GM18858 (cell line): ENCODE measurements at regions not wholly inside any gene's neighbourhood (a gene's known extent, or its start where the extent isn't known, plus 50 kb on each side); places are given as distances from the start of the nearest gene placed in this dataset.
A peak's percentile ranks its signal among the peaks of the same experiment; 100 is the strongest.

Experiments used
- ATAC-seq: cut with Tn5 transposase; IDR thresholded peaks from one replicate; pipeline ENCODE4 v1.9.1; 2021; ENCODE audit not compliant: unreplicated experiment

DNA sequence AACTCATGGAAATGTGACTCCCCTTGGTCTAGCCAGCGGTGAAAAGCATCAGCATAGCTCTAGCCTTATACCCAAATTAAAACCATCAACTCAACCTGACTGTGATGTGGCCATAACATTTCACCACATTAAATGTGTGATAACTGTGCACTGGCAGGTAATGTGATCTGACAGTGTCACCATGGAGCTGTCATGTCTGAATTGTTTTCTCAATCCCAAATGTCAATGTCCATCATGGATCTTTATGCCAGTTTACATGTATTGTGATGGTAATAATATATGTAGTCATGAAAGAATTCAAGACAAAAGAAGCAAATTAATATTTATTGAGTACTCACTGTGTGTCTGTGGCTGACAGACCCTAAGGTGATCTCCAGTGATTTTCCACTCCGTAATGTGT is 213.4 kb upstream of the EOMES start:
- no peak for ATAC-seq

DNA sequence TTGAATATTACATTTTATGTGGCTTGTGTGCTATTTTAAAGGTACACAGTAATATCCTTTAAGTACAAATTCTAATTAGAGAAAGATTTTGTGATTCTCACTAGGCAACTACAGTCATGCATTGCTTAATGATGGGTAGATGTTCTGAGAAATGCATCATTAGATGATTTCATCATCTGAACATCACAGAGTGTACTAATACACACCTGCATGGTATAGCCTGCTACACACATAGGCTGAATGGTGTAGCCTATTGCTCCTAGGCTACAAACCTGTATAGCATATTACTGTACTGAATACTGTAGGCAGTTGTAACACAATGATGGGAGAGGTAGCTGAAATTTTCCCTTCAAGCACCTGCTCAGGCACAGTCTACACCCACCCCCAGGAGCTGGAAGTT is 217.4 kb upstream of the EOMES start:
- ATAC-seq = no peak

DNA sequence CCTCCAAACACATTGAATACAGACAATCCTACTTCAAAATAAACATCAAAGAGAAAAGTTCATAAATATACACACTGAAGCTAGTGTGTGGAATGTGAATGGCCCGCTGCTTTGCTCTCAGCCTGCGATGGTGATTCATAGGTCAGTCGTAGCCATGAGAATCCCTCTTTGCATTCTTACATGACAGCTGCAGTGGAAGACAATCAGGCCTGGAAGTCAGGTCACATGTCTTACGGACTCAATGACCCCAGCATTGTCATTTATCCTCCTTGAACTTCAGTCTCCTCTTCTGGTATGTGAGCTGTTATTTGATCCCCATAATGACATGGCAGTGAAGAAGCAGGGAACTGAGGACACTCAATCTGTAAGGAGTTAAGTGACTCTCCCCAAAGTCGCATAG is 217.8 kb upstream of the EOMES start:
- no peak for ATAC-seq

DNA sequence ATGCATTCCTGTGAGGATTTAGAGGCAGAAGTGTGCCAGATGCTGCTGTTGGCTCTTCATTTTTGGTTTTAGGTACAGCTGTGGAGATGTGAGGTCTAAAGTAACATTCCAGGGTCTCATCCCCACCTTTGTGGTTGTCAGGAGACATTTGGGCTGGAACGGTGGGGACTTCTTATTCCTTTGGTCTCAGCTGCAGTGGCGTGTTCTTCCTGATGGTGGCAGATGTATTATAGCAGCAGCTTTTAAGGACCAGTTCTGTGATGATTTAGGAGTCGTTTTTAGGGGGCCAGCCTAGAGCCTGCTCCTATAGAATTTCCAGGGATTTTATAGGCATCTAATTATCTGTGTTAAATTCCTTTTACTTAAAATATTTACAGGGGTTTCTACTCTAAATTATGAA is 221.0 kb upstream of the EOMES start:
- no peak for ATAC-seq

DNA sequence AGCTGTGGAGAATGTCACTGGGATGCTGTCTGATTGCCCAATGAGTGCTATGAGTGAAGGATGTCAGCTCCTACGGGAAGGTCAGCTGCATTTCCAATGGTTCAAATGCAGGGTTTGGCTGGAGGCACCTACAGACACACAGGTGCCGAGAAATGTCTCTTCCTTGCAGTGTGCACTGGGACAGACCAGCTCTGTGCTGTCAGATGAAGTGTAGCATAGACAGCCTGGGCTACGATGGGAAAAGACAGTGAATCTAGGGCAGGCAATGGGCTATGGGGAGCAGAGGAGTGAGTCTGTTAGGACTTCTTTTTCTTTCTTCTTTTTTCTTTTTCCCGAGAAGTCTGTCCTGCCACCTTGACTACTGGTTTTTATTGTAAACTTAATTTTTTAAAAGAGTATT is 223.1 kb upstream of the EOMES start:
- ATAC-seq = no peak

DNA sequence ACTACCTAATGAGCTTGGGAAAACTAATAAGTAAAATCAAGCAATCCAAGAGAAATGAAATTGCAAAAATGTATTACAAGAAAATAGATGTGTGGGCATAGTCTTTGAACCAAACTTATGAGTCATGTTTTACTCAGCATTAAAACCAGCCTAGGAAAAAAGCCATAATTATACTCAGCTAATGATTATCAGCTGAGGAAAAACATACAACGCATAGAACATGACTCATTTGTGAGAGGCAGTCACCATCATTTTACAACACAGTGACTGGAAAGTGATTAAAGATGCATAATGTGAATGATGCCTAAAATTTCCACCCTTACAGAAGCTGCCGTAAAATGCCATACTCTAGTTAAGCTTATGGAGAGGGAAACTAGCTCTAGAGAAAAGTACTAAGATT is 238.0 kb upstream of the EOMES start:
- ATAC-seq = no peak

DNA sequence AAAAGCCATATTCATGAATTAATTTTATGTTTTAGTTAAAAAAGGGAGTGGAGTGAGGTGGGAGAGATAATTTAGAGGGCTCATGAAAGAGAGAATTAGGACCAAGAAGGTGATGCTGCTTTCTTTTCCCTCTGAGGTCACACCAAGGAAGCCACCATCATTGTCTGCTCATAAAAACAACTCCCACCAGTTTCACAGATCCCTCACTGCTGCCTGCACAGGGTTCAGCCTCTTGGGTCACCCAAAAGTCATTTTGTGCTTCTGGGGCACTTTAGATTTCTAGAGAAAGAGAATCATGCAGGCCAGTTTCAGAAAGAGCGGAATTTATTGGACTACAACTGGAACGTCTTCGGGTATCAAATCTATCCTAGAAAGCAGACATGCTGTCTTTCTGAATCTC is 241.4 kb upstream of the EOMES start:
- no peak for ATAC-seq

DNA sequence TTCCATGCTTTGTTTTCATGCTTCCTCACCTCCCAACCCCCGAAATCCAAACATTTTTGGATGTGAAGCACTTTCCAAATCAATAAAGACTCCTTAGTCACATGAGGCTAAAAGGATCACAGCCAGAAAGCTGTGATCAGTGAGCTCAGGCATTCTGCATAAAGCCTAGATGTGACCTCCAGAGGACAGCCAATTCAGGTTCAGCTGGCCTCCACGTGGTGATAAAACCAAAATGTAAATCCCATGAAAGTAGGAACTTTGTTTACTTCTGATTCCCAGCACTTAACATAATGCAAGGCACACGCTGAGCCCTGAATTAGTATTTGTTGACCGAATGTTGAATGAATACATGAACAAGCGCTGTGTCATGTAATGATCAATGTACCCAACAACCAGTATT is 249.5 kb upstream of the EOMES start:
- no peak for ATAC-seq

DNA sequence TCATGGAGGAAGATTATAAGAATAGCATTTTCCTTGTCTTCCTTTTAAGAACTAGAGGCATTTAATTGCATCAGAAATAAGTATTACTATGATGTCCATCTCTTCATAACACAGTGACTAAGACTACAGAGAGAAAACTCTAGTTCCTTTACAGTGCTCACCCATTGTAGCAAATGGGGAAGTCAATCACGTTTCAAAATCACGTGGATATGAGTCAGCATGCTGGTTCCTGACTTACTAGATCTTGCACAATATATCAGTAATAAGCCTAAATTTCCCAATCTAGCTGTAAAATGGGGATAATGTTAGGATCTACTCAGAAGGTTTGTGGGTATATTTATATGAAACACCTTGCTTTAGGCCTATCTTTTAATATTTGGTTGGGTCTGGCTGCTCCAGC is 254.8 kb upstream of the EOMES start:
- ATAC-seq = peak; percentile 68

DNA sequence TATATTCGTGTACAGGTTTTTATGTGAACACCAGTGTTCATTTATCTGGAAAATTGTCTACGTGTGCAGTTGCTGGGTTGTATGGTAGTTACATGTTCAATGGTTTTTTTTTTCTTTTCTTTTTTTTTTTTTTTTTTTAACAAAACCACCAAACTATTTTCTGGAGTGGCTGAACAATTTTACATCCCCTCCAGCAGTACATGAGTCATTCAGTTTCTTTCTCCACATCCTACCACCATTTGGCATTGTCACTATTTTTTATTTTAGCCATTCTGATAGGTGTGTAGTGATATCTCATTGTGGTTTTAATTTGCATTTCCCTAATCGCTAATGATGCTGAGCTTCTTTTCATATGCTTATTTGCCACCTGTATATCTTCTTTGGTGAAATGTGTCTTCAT is 256.3 kb upstream of the EOMES start:
- no peak for ATAC-seq

DNA sequence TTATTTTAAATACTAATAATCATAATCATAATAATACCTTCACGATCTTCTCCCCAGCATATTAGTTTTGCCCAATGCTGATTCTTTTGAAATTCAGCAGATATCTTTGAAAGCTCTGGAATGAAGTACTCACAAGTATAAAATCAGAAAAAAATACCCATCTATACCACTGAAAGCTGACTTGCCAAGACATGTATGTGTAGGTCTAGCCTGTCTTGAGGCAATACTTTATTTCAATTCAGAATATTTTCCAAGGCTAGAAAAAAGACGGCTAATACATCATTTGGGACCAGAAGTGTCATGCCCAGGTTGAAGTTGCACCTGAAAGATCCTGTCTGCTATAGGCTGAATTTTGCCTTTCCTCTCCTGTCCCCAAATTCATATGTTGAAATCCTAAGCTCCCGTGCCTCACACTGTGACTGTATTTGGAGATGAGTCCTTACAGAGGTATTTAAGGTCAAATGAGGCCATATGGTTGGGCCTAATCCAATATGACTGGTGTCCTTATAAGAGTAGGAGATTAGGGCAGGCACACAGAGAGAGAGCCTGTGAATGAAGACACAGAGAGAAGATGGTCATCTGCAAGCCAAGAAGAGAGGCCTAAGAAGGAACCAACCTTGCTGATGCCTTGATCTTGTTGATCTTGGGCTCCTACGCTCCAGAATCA is 255.9 kb upstream of the CMC1 start:
- ATAC-seq = no peak

DNA sequence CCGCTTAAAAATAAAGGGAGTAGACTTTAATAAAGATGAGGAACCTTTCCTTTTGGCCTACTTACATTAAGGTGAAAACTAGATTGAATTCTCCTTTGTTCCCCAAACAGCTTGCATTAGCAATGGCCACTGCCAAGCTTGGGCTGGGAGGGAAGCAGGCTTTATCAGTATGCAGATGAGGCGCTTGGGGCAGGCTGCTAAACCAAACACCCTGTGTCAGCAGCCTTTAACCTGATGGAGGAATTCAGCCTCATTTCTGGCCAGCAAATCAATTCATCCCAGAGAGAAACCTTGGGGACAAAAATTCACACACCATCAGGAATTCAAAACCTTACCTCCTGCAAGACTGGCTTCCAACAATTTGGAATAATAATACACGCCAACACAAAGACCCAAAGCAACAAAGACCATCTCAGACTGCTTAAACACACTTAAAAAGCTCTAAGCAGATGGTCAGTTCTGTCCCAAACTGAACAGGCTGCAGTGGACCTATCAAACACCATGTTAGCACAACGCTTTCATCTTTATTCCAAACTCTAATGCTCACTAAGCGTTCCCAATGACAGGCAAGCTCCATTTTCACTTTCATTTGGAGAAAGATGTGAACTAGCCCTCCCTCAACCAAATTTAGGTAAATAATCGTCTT is 255.1 kb upstream of the CMC1 start:
- no peak for ATAC-seq

DNA sequence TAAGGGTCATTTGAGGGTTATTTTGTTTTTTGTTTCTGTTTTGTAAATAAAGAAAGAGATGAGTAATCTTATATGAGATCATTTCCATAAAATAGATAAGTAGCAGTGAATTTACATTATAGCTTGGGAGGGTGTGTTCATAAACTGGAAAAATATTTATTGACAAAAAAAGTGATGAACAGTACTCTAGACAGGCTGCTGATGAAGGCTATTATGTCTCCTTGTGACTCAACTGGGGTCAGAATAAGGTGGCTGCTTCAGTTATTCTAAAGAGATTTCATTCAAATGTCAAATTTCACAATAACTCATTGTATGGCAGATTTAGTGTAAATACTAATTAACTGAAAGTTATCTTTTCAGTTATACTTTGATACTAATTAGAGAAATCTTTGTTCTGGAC is 251.1 kb upstream of the CMC1 start:
- ATAC-seq = no peak

DNA sequence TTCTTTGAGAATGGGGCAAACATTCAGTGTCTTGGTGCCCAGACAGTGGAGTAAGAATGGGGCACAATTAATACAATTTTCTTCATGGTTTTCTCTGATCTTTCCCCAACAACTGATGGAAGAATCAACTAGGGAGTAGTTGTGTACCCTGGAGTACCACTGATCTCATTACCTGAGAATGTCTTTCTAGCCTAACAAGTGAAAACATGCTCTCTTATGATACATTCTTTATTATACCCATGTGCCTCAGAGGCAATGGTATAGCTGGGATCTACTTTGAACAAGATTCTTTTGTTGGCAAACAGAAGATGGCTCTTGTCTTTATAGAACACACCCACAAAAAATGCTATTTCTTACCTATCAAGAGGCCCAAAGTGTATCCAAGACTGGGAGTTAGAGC is 250.6 kb upstream of the CMC1 start:
- ATAC-seq = no peak

DNA sequence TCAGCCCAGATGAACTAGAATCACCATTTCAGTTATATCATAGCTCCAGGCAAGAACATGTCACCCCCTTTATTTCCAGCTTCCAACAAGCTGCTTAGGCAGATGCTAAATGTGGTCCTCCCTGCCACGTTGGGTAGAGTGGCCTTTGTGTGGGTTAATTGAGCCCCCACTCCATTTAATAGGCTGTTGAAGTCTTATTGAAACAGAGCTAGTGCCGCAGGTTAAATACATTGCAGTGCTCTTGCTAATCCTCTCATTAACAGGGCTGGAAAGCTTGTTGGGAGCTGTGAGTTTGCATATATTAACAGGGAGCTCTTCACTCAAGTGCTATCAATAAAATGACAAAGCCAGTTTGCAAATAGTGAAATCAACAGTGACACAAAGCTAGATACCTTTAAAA is 248.4 kb upstream of the CMC1 start:
- no peak for ATAC-seq

DNA sequence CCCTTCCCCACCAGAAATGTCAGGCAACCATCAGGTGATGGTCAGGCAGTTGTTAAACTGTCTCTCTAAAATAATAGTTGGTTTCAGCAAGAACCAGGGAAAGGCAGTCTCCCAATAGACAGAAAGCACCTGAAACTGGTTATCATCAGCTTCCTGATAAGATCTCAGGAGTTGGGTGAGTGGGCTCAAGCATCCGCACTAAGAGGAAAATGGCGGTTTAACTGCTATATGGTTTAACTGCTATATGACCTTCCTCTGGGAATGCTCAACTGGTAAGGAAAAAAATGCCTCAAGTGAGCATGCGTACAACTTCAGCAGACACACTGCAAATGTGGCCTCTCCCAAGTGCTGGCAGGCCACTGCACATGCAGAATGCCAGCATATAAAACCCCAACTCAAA is 240.8 kb upstream of the CMC1 start:
- ATAC-seq = no peak

DNA sequence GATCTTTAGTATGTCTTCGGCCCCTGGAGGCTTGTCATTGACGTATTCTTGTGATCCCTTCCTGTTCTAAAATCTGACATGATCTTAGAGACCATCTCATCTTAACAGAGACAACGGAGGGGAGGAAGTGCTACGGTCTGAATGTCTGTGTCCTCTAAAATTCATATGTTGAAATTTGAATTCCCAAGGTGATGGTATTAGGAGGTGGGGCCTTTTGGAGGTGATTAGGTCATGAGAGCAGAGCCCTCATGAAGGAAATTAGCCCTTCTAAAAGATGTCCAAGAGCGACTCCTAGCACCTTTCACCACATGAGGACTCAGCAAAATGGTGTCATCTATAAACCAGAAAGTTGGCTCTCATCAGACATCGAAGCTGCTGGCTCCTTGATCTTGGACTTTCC is 233.2 kb upstream of the CMC1 start:
- ATAC-seq = no peak

DNA sequence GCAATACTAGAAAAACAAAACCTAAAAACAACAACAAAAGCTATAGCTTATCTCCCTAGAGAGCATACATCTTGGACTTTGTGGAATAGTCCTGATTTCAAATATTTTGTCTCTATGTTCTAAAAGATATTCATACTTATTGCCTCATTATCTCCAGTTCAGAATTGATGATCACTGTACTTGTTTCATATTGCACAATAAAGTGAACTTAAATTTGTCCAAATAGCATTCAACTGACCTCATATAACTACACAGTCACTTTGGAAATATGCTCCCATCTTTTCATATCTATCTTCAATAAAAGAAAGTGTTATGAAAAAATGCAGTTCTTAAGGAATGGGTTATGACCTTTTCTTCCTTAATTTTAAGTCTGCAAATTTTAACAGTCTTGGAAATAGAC is 228.6 kb upstream of the CMC1 start:
- no peak for ATAC-seq

DNA sequence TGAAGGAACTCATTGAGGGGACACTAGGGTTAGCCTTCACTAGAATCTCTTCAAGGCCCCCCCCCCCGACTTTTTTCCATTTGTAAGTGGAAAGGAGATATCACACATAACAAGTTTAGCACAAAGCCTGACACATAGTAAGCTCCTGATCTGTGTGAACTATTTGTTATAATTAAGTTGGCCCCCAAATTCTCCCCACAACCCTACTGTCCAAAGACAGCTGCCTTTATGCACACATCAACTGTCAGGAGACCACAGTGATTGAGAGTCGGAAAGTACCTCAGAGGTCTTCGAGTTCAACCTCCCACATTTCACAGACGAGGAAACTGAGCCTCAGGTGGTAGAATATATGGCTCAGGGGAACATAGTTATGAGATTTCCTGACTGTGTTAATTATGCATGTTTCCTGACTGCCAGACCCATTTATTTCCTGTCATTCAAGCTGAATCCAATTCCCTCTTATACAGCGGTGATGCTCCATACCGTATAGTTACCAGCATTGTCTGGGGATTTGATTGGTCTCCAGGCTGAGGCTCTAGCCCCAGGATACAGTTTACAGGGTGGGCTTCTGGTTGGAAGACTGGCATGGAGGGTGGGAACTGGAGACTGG is 227.4 kb upstream of the CMC1 start:
- no peak for ATAC-seq

DNA sequence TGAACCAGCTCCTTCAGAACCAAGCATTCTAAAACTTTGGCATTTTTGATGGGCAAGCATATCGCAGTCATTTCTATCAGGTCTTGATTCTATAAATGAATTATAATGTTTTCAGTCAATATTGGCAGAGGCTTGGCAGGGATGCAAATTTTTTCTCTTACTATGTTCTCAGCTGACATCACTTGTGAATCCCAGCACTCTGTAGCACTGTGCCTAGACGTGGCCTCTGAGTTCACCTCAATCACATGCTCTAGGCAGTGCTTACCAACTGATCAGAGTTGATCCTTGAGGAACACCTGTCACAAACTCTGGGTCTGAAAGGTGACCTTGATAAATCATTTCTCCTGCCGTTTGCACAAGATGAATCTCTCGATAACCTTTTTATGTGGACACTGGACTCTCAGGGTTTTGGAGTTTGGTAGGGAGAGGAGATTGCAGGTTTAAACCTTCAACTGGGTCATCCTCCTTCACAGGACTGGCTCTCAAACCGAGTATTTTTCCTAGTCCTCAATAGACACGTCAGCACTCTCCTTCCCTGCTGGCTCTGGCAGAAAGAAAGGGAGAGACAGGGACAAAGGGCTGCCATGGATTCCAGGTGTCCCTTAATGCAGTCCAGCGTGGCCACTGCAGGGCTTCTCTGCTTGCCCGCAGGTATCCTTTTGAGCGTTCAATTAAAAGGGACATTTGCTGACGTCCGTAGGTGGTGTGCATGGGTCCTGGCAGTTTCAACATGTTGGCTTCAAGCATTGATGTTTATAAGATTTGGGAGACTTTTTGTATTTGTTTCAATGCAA is 222.3 kb upstream of the CMC1 start:
- no peak for ATAC-seq

DNA sequence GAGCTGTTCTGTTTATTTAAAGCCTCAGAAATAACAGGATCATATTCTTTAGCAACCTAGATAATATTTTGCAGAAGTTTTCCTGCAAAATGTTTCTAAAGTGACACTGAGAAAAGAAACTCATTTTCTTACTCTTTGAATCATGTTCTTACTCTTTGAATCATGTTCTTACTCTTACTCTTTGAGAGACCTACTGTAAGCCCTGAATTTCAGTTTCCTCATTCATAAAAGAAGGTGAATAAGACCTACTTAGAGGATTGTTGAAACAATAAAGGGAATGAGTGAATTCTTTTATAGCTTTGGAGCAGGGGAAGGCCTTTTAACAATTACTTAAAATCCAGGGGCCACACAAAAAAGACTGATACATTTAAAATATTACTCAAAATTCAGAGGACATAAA is 221.7 kb upstream of the CMC1 start:
- no peak for ATAC-seq

DNA sequence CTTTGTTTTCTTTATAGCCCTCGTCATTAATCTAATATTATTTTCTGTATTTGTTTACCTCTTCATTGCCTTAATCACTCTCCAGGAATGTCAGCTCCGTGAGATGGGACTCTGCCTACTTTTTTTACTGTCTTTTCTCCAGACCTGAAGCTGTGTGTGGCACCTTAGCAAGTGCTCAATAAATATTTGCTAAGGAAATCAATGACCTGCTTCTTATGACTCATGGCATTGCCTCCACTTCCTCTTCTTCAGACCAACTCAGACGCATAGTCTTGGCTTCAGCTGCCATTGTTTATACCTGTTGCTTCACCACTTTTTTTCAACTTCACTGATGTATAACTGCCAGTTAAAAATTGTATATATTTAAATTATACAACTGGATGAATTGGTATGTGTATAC is 218.5 kb upstream of the CMC1 start:
- ATAC-seq = no peak
